PC-9 (cell line): ENCODE measurements at regions not wholly inside any gene's neighbourhood (a gene's known extent, or its start where the extent isn't known, plus 50 kb on each side); places are given as distances from the start of the nearest gene placed in this dataset.

Experiments
- CTCF ChIP-seq: fragments of 200-600 bp; sonication (generic); conservative IDR thresholded peaks from 2 replicates; pipeline ENCODE4 v1.6.1; 2017; ENCODE audit warnings: mixed run types, antibody characterized with exemption, mild to moderate bottlenecking, moderate library complexity
- EZH2 ChIP-seq: fragments of 200-600 bp; sonication (generic); IDR thresholded peaks from 2 replicates; pipeline ENCODE4 v1.8.0; 2017; ENCODE audit warnings: antibody characterized with exemption, low read depth

GRCh38 chr2:142825861-142826260 is 51.6 kb upstream of the KYNU start:
- TF ChIP-seq CTCF, result no peak
- no peak for TF ChIP-seq EZH2
